ENCODE measurements at regions not wholly inside any gene's neighbourhood (a gene's known extent, or its start where the extent isn't known, plus 50 kb on each side); places are given as distances from the start of the nearest gene placed in this dataset.
"Not testable (repeated sequence)": the region's sequence is repeated elsewhere in the genome, so short reads cannot be mapped to it uniquely, and the experiment has no call there.

DNA sequence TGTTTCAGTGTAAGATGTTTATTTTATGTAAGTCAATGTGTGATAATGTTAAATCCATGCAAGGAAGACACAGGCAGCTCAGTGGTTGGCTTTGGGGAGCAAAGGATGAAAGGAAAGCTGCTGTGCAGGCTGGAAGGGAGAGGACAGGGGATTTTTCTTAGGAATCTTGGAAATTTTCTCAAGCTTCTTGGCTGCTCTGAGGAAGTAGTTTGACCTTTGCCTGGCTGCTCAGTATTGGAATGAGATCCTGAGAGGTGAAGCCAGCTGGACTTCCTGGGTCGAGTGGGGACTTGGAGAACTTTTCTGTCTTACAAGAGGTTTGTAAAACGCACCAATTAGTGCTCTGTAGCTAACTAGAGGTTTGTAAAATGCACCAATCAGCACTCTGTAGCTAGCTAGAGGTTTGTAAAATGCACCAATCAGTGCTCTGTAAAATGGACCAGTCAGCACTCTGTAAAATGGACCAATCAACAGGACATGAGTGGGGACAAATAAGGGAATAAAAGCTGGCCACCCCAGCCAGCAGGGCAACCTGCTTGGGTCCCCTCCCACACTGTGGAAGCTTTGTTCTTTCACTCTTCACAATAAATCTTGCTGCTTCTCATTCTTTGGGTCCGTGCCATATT, 105.2 kb upstream of the BASP1 start:
- not testable (repeated sequence) for TF ChIP-seq SNAI2 (CRISPR knock-in tag; IDR thresholded peaks at IDR 0.05); ESRRG (CRISPR knock-in tag; IDR thresholded peaks at IDR 0.05); ZNF70 (CRISPR knock-in tag; IDR thresholded peaks at IDR 0.05); GLIS3 (CRISPR knock-in tag; IDR thresholded peaks at IDR 0.05); ZFP3 (CRISPR knock-in tag; IDR thresholded peaks at IDR 0.05); RARB (CRISPR knock-in tag; IDR thresholded peaks at IDR 0.05); ZFP30 (CRISPR knock-in tag; IDR thresholded peaks at IDR 0.05); ZC3H10 (CRISPR knock-in tag; IDR thresholded peaks at IDR 0.05); ZNF565 (CRISPR knock-in tag; conservative IDR thresholded peaks at IDR 0.05; ENCODE audit: low read depth)
- TF ChIP-seq, protein P1, sequence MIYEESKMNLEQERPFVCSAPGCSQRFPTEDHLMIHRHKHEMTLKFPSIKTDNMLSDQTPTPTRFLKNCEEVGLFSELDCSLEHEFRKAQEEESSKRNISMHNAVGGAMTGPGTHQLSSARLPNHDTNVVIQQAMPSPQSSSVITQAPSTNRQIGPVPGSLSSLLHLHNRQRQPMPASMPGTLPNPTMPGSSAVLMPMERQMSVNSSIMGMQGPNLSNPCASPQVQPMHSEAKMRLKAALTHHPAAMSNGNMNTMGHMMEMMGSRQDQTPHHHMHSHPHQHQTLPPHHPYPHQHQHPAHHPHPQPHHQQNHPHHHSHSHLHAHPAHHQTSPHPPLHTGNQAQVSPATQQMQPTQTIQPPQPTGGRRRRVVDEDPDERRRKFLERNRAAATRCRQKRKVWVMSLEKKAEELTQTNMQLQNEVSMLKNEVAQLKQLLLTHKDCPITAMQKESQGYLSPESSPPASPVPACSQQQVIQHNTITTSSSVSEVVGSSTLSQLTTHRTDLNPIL (CRISPR knock-in tag; IDR thresholded peaks at IDR 0.05; ENCODE audit: low read depth), result not testable (repeated sequence)
- TF ChIP-seq, protein P2, sequence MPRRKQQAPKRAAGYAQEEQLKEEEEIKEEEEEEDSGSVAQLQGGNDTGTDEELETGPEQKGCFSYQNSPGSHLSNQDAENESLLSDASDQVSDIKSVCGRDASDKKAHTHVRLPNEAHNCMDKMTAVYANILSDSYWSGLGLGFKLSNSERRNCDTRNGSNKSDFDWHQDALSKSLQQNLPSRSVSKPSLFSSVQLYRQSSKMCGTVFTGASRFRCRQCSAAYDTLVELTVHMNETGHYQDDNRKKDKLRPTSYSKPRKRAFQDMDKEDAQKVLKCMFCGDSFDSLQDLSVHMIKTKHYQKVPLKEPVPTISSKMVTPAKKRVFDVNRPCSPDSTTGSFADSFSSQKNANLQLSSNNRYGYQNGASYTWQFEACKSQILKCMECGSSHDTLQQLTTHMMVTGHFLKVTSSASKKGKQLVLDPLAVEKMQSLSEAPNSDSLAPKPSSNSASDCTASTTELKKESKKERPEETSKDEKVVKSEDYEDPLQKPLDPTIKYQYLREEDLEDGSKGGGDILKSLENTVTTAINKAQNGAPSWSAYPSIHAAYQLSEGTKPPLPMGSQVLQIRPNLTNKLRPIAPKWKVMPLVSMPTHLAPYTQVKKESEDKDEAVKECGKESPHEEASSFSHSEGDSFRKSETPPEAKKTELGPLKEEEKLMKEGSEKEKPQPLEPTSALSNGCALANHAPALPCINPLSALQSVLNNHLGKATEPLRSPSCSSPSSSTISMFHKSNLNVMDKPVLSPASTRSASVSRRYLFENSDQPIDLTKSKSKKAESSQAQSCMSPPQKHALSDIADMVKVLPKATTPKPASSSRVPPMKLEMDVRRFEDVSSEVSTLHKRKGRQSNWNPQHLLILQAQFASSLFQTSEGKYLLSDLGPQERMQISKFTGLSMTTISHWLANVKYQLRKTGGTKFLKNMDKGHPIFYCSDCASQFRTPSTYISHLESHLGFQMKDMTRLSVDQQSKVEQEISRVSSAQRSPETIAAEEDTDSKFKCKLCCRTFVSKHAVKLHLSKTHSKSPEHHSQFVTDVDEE (CRISPR knock-in tag; IDR thresholded peaks at IDR 0.05), result not testable (repeated sequence)
